ENCODE measurements at regions not wholly inside any gene's neighbourhood (a gene's known extent, or its start where the extent isn't known, plus 50 kb on each side); places are given as distances from the start of the nearest gene placed in this dataset.

GRCh38 chr11:119992171-119993051 is 145.5 kb downstream of the TRIM29 start:
- Histone ChIP-seq H4K20me1 (ENCODE audit: control insufficient read depth, insufficient read depth) (no peaks in the 10 kb centered on the region), H3K79me2 (ENCODE audit: control insufficient read depth, insufficient read depth, low read length) (no peaks in the 10 kb centered on the region), H3K9me3 (replicated peaks; ENCODE audit: control insufficient read depth, insufficient read depth, low read length) (no peaks in the 10 kb centered on the region), H3K4me2 (ENCODE audit: control insufficient read depth, insufficient read depth) (no peak overlapping the region), H3K36me3 (ENCODE audit: control insufficient read depth in 2 of 2, insufficient read depth in 2 of 2, low read length in 1 of 2) (no peaks in the 10 kb centered on the region), H3K4me3 (no peak overlapping the region), H3K27ac (ENCODE audit: control insufficient read depth, insufficient read depth) (no peak overlapping the region), H2AFZ (ENCODE audit: control insufficient read depth, low read depth, low read length) (no peak overlapping the region), H3K4me1 (ENCODE audit: control insufficient read depth, insufficient read depth, low read length) (no peaks in the 10 kb centered on the region), H3K27me3 (replicated peaks in 1 of 2; ENCODE audit: control insufficient read depth in 2 of 2, insufficient read depth in 2 of 2, low read length in 1 of 2) (peaks cover 11 to 21% of the 10 kb centered on the region in 2 experiments), H3K9ac (ENCODE audit: control insufficient read depth, insufficient read depth, low read length) (no peak overlapping the region)
- intact Hi-C loops (cut with micrococcal nuclease; ENCODE audit: unreplicated experiment) = no loop called here
- RAD21 ChIA-PET (ENCODE audit: unreplicated experiment) = no interaction called here
- CTCF ChIA-PET = no interaction called here
- SMC1A ChIA-PET (ENCODE audit: uncharacterized antibody, unreplicated experiment) = no interaction called here
- 10% methylated on average over 23 of the region's 23 CpGs for WGBS (ENCODE audit: insufficient coverage, insufficient replicate concordance, low lambda C conversion rate, missing lambda C conversion rate)
- FAIRE-seq (no peak), DNase-seq (ENCODE audit: low read depth, low spot score) (no peak), ATAC-seq (no peak)
- no peak for TF ChIP-seq IKZF1 (conservative IDR thresholded peaks at IDR 0.05)
- no peak for TF ChIP-seq CBX5 (IDR thresholded peaks at IDR 0.05; ENCODE audit: low read depth)
- TF ChIP-seq SUZ12 (IDR thresholded peaks at IDR 0.05; ENCODE audit: unreplicated experiment) = no peak
- TF ChIP-seq CHD2 (IDR thresholded peaks at IDR 0.05; ENCODE audit: borderline replicate concordance, low read depth, low read length) = no peak
- TF ChIP-seq CREB1 (IDR thresholded peaks at IDR 0.05; ENCODE audit: low read depth) = no peak
- TF ChIP-seq MEF2A (IDR thresholded peaks at IDR 0.05; ENCODE audit: insufficient read depth, low read depth, low read length) = no peak
- no peak for TF ChIP-seq HDGF (IDR thresholded peaks at IDR 0.05)
- TF ChIP-seq HCFC1 (IDR thresholded peaks at IDR 0.05; ENCODE audit: low read length) = no peak
- TF ChIP-seq SMC3 (IDR thresholded peaks at IDR 0.05; ENCODE audit: borderline replicate concordance, low read length) = no peak
- TF ChIP-seq BMI1 (IDR thresholded peaks at IDR 0.05; ENCODE audit: borderline replicate concordance) = no peak
- no peak for TF ChIP-seq PRDM15 (CRISPR knock-in tag; IDR thresholded peaks at IDR 0.05)
- no peak for TF ChIP-seq ZZZ3 (IDR thresholded peaks at IDR 0.05; ENCODE audit: control insufficient read depth, insufficient read length, low read depth)
- BruUV-seq (replicated peaks) = no TSS peak
- in situ Hi-C loops (cut with MboI) = no loop called here
- POLR2A ChIA-PET = no interaction called here
